ENCODE measurements at regions not wholly inside any gene's neighbourhood (a gene's known extent, or its start where the extent isn't known, plus 50 kb on each side); places are given as distances from the start of the nearest gene placed in this dataset.

GRCh38 chr2:195592105-195592504 is 64.9 kb upstream of the SLC39A10 start:
- Histone ChIP-seq H3K36me3 (ENCODE audit: control insufficient read depth in 2 of 2, insufficient read depth in 1 of 2, low read length in 2 of 2) (no peaks in the 10 kb centered on the region), H3K27ac (ENCODE audit: extremely low read depth, low read depth, low read length) (no peak overlapping the region), H3K4me1 (ENCODE audit: control insufficient read depth, insufficient read depth, low read length) (no peaks in the 10 kb centered on the region), H3K9me3 (ENCODE audit: control insufficient read depth, insufficient read depth, low read depth, low read length) (no peaks in the 10 kb centered on the region), H3K4me3 (ENCODE audit: low read depth, low read length) (no peak overlapping the region)
- TF ChIP-seq ZNF184 (tag by site-specific recombination; IDR thresholded peaks at IDR 0.05) (no peak), ZNF239 (tag by site-specific recombination; IDR thresholded peaks at IDR 0.05) (no peak), ZNF155 (tag by site-specific recombination; IDR thresholded peaks at IDR 0.05) (no peak), ZFP41 (tag by site-specific recombination; IDR thresholded peaks at IDR 0.05; ENCODE audit: borderline replicate concordance) (no peak), ZNF621 (tag by site-specific recombination; IDR thresholded peaks at IDR 0.05) (no peak), YY1 (tag by site-specific recombination; IDR thresholded peaks at IDR 0.05) (no peak)
- ChIA-PET POLR2A (no interaction called here), CTCF (no interaction called here)

GRCh38 chr2:195590861-195591205 is 66.2 kb upstream of the SLC39A10 start:
- TF ChIP-seq ZNF404 (tag by site-specific recombination; IDR thresholded peaks at IDR 0.05) (no peak), ZNF555 (tag by site-specific recombination; conservative IDR thresholded peaks at IDR 0.05) (no peak), ZNF214 (tag by site-specific recombination; IDR thresholded peaks at IDR 0.05; ENCODE audit: borderline replicate concordance) (no peak), SCRT1 (tag by site-specific recombination; IDR thresholded peaks at IDR 0.05; ENCODE audit: borderline replicate concordance) (no peak), SP2 (tag by site-specific recombination; IDR thresholded peaks at IDR 0.05) (no peak), ZNF169 (tag by site-specific recombination; IDR thresholded peaks at IDR 0.05) (no peak), ZNF549 (tag by site-specific recombination; IDR thresholded peaks at IDR 0.05) (no peak), FEZF1 (tag by site-specific recombination; IDR thresholded peaks at IDR 0.05) (no peak), ZNF623 (tag by site-specific recombination; IDR thresholded peaks at IDR 0.05) (no peak), ZNF341 (tag by site-specific recombination; IDR thresholded peaks at IDR 0.05; ENCODE audit: low read depth) (no peak), ZNF645 (tag by site-specific recombination; IDR thresholded peaks at IDR 0.05) (no peak), ZNF350 (tag by site-specific recombination; IDR thresholded peaks at IDR 0.05) (no peak), ZNF184 (tag by site-specific recombination; IDR thresholded peaks at IDR 0.05) (no peak), ZNF768 (tag by site-specific recombination; IDR thresholded peaks at IDR 0.05) (no peak), ZBTB44 (tag by site-specific recombination; IDR thresholded peaks at IDR 0.05) (no peak), TRIM28 (IDR thresholded peaks at IDR 0.05; ENCODE audit: borderline replicate concordance, low read length) (no peak)
- TF ChIP-seq, protein P1, sequence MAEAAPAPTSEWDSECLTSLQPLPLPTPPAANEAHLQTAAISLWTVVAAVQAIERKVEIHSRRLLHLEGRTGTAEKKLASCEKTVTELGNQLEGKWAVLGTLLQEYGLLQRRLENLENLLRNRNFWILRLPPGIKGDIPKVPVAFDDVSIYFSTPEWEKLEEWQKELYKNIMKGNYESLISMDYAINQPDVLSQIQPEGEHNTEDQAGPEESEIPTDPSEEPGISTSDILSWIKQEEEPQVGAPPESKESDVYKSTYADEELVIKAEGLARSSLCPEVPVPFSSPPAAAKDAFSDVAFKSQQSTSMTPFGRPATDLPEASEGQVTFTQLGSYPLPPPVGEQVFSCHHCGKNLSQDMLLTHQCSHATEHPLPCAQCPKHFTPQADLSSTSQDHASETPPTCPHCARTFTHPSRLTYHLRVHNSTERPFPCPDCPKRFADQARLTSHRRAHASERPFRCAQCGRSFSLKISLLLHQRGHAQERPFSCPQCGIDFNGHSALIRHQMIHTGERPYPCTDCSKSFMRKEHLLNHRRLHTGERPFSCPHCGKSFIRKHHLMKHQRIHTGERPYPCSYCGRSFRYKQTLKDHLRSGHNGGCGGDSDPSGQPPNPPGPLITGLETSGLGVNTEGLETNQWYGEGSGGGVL (tag by site-specific recombination; IDR thresholded peaks at IDR 0.05), result no peak
- no peaks in the 10 kb centered on the region for H3K36me3 ChIP-seq (ENCODE audit: control insufficient read depth in 2 of 2, insufficient read depth in 1 of 2, low read length in 2 of 2)
- no peaks in the 10 kb centered on the region for H3K4me1 ChIP-seq (ENCODE audit: control insufficient read depth, insufficient read depth, low read length)
- CTCF ChIA-PET, result no interaction called here
- POLR2A ChIA-PET, result no interaction called here
- H3K9me3 ChIP-seq (ENCODE audit: control insufficient read depth, insufficient read depth, low read depth, low read length), result no peaks in the 10 kb centered on the region
- no peak overlapping the region for H3K4me3 ChIP-seq (ENCODE audit: low read depth, low read length)
- no peak overlapping the region for H3K27ac ChIP-seq (ENCODE audit: extremely low read depth, low read depth, low read length)
